AG04449 (cell line): ENCODE measurements at regions not wholly inside any gene's neighbourhood (a gene's known extent, or its start where the extent isn't known, plus 50 kb on each side); places are given as distances from the start of the nearest gene placed in this dataset.
"Not testable (repeated sequence)": the region's sequence is repeated elsewhere in the genome, so short reads cannot be mapped to it uniquely, and the experiment has no call there.

Source experiments
- CTCF ChIA-PET: fragments of 350-600 bp; formaldehyde crosslinking; extraction: SDS; loops from one replicate; lab custom pipeline; 2021; ENCODE audit warnings: antibody characterized with exemption; lab: Yijun Ruan, JAX
- POLR2A ChIA-PET: fragments of 400-600, 350-600 bp; formaldehyde crosslinking; extraction: SDS; loops from one replicate; lab custom pipeline; 2020; ENCODE audit warnings: antibody characterized with exemption, inconsistent platforms; lab: Yijun Ruan, JAX
- DNase-seq: peaks from one replicate; pipeline ENCODE4 v3.0.0-alpha.2; 2010; ENCODE audit warnings: low read depth, low spot score
- H3K4me3 ChIP-seq: 2 replicates; pipeline ENCODE4 v1.5.1; 2011; ENCODE audit warnings: low read depth, mild to moderate bottlenecking, control low read depth, low read length
- CTCF ChIP-seq: IDR thresholded peaks from one replicate; pipeline ENCODE4 v1.5.1; 2011; ENCODE audit warnings: mild to moderate bottlenecking, moderate library complexity, low read length, control low read depth, inconsistent platforms; ENCODE audit not compliant: insufficient read depth; ENCODE audit errors: missing control alignments

GRCh38 chr9:31744589-31744988 lies 639.9 kb upstream of the ACO1 start:
- H3K4me3 ChIP-seq = no peak overlapping the region
- TF ChIP-seq CTCF = no peak
- CTCF ChIA-PET = no interaction called here
- POLR2A ChIA-PET = no interaction called here
- DNase-seq = no peak

DNA sequence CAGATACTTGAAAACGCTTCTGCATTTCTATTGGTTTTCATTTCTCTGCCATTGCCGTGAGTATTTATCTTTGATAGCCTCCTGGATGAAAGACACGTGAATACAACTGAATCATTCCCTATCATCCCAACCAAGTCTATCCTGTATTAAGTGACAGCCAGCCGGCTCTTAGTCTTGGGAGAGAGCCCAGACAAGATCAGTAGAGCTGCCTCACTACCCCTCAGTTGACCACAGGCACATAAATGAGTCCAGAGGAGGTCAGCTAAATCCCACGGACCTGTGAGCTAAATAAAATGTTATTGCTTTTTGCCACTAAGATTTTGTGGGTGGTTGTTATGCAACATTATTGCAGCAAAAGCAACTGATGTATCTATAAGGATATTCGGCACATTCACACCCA lies 639.0 kb upstream of the ACO1 start:
- ChIA-PET POLR2A (no interaction called here), CTCF (no interaction called here)
- DNase-seq = no peak

GRCh38 chr9:31745886-31746285 lies 638.6 kb upstream of the ACO1 start:
- POLR2A ChIA-PET = no interaction called here
- no peak for DNase-seq
- no peak overlapping the region for H3K4me3 ChIP-seq
- no peak for TF ChIP-seq CTCF
- CTCF ChIA-PET = no interaction called here

More for the DNA sequence above, 639.0 kb upstream of the ACO1 start:
- no peak overlapping the region for H3K4me3 ChIP-seq
- no peak for TF ChIP-seq CTCF

GRCh38 chr9:31753756-31754155 lies 630.7 kb upstream of the ACO1 start:
- CTCF ChIA-PET = no interaction called here
- TF ChIP-seq CTCF = no peak
- no peak overlapping the region for H3K4me3 ChIP-seq
- DNase-seq = no peak
- POLR2A ChIA-PET = no interaction called here

DNA sequence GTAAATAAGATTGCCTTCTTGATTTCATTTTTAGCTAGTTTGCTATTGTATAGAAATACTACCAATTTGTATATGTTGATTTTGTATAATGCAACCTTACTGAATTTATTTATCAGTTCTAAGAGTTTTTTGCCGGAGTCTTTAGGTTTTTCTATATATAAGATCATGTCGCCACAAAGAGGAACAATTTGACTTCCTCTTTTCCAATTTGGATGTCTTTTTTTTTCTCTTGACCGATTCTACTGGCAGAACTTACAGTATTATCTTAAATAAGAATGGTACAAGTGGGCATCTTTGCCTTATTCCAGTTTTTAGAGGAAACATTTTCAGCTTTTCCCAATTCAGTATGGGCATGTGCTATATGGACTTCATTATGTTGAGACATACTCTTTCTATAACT lies 624.7 kb upstream of the ACO1 start:
- TF ChIP-seq CTCF = no peak
- ChIA-PET CTCF (no interaction called here), POLR2A (no interaction called here)
- H3K4me3 ChIP-seq = no peak overlapping the region
- no peak for DNase-seq

DNA sequence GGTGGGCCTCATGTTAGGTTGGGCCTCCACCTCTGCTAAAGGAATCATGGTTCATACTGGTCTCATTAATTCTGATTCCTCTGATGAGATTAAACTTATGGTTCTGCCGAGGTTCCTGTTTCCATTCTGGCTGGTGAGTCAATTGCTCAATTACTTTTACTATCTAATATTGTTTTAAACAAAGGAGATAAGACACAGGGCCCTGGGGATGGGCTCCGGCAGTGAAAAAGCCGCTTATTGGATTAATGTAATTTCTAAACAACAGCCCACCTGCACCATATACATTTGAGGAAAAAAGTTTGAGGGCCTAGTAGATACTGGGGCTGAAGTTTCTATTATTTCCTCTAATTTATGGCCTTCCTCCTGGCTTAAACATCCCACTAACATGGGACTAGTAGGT lies 610.4 kb upstream of the ACO1 start:
- DNase-seq, H3K4me3 ChIP-seq, CTCF ChIA-PET, POLR2A ChIA-PET: not testable (repeated sequence)

GRCh38 chr9:31774571-31774970 lies 609.9 kb upstream of the ACO1 start:
- ChIA-PET POLR2A (no interaction called here), CTCF (no interaction called here)
- TF ChIP-seq CTCF = no peak
- DNase-seq = no peak
- H3K4me3 ChIP-seq = no peak overlapping the region
